OCI-LY1 (cell line): ENCODE measurements at regions not wholly inside any gene's neighbourhood (a gene's known extent, or its start where the extent isn't known, plus 50 kb on each side); places are given as distances from the start of the nearest gene placed in this dataset.
A peak's percentile ranks its signal among the peaks of the same experiment; 100 is the strongest.

ENCODE experiments used
- H2AFZ ChIP-seq: fragments of 200-600 bp; sonication (generic), shearing (Covaris generic); 2 replicates; pipeline ENCODE4 v1.6.0; 2014; ENCODE audit warnings: antibody characterized with exemption, mild to moderate bottlenecking, low read length
- H3F3A ChIP-seq: fragments of 200-600 bp; sonication (generic), shearing (Covaris generic); 2 replicates; pipeline ENCODE4 v1.6.0; 2014; ENCODE audit warnings: mild to moderate bottlenecking, antibody characterized with exemption, low read length, moderate library complexity; ENCODE audit not compliant: insufficient read depth
- H3K27ac ChIP-seq: fragments of 200-600 bp; sonication (generic); 2 replicates; pipeline ENCODE4 v1.5.1; 2014; ENCODE audit warnings: low read length, mixed run types, mild to moderate bottlenecking, low read depth; ENCODE audit not compliant: poor library complexity, severe bottlenecking
- H3K27me3 ChIP-seq: fragments of 200-600 bp; sonication (generic); 2 replicates; pipeline ENCODE4 v1.6.0; 2014; ENCODE audit warnings: antibody characterized with exemption, mild to moderate bottlenecking, low read length, moderate library complexity; ENCODE audit not compliant: insufficient read depth
- H3K36me3 ChIP-seq: fragments of 200-600 bp; sonication (generic); 2 replicates; pipeline ENCODE4 v1.6.1; 2014; ENCODE audit warnings: mild to moderate bottlenecking, antibody characterized with exemption, low read length, moderate library complexity, mixed read lengths; ENCODE audit not compliant: insufficient read depth
- H3K4me1 ChIP-seq: fragments of 200-600 bp; sonication (generic); 2 replicates; pipeline ENCODE4 v1.5.1; 2014; ENCODE audit warnings: mild to moderate bottlenecking, low read length, moderate library complexity; ENCODE audit not compliant: insufficient read depth, severe bottlenecking
- H3K4me2 ChIP-seq: fragments of 200-600 bp; sonication (generic), shearing (Covaris generic); 2 replicates; pipeline ENCODE4 v1.6.1; 2014; ENCODE audit warnings: low read length
- H3K4me3 ChIP-seq: fragments of 200-600 bp; sonication (generic); 2 replicates; pipeline ENCODE4 v1.5.1; 2014; ENCODE audit warnings: low read length, low read depth, mild to moderate bottlenecking, mixed read lengths; ENCODE audit not compliant: poor library complexity, severe bottlenecking
- H3K79me2 ChIP-seq: fragments of 200-600 bp; shearing (Covaris generic); 2 replicates; pipeline ENCODE4 v1.6.1; 2016; ENCODE audit warnings: mixed run types, low read length, mixed read lengths; ENCODE audit not compliant: insufficient read depth
- H3K9ac ChIP-seq: fragments of 200-600 bp; sonication (generic), shearing (Covaris generic); 2 replicates; pipeline ENCODE4 v1.6.1; 2014; ENCODE audit warnings: mild to moderate bottlenecking, low read length, mixed read lengths
- H3K9me2 ChIP-seq: fragments of 200-600 bp; sonication (generic), shearing (Covaris generic); 2 replicates; pipeline ENCODE4 v1.6.1; 2014; ENCODE audit warnings: low read depth, mild to moderate bottlenecking, low read length, mixed read lengths
- H3K9me3 ChIP-seq: fragments of 200-600 bp; shearing (Covaris generic); 2 replicates; pipeline ENCODE4 v1.6.1; 2014; ENCODE audit warnings: low read length, mixed read lengths
- H4K20me1 ChIP-seq: fragments of 200-600 bp; sonication (generic), shearing (Covaris generic); 2 replicates; pipeline ENCODE4 v1.6.0; 2016; ENCODE audit warnings: mild to moderate bottlenecking, low read length; ENCODE audit not compliant: insufficient read depth
- EZH2 ChIP-seq: fragments of 200-600 bp; sonication (generic), shearing (Covaris generic); IDR thresholded peaks from 2 replicates; pipeline ENCODE4 v1.8.0; 2017; ENCODE audit warnings: borderline replicate concordance, mixed run types, mild to moderate bottlenecking, antibody characterized with exemption, low read length, moderate library complexity, mixed read lengths
- TF ChIP-seq, protein P1 (sequence below): fragments of 200-600 bp; sonication (generic), shearing (Covaris generic); IDR thresholded peaks from 2 replicates; pipeline ENCODE4 v1.5.1; 2017; ENCODE audit warnings: mild to moderate bottlenecking, antibody characterized with exemption, low read length, moderate library complexity, mixed read lengths

- no peak overlapping the region for H3K27ac ChIP-seq
- no peak overlapping the region for H2AFZ ChIP-seq
- H3K4me1 ChIP-seq: no peaks in the 10 kb centered on the region
- no peaks in the 10 kb centered on the region; the same call in 1 of the 2 replicates for H3K9me2 ChIP-seq
- H3K27me3 ChIP-seq: no peaks in the 10 kb centered on the region
- no peak overlapping the region for H3K4me3 ChIP-seq
- H4K20me1 ChIP-seq: no peaks in the 10 kb centered on the region
- no peak for TF ChIP-seq EZH2
- TF ChIP-seq, protein P1, sequence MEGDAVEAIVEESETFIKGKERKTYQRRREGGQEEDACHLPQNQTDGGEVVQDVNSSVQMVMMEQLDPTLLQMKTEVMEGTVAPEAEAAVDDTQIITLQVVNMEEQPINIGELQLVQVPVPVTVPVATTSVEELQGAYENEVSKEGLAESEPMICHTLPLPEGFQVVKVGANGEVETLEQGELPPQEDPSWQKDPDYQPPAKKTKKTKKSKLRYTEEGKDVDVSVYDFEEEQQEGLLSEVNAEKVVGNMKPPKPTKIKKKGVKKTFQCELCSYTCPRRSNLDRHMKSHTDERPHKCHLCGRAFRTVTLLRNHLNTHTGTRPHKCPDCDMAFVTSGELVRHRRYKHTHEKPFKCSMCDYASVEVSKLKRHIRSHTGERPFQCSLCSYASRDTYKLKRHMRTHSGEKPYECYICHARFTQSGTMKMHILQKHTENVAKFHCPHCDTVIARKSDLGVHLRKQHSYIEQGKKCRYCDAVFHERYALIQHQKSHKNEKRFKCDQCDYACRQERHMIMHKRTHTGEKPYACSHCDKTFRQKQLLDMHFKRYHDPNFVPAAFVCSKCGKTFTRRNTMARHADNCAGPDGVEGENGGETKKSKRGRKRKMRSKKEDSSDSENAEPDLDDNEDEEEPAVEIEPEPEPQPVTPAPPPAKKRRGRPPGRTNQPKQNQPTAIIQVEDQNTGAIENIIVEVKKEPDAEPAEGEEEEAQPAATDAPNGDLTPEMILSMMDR: no peak
- no peak overlapping the region for H3K4me2 ChIP-seq
- H3K36me3 ChIP-seq: no peaks in the 10 kb centered on the region
- no peaks in the 10 kb centered on the region for H3F3A ChIP-seq
- H3K9me3 ChIP-seq: 0 out of 2 replicates have a peak, but pooled peaks cover 4% of the 10 kb centered on the region
- no peak overlapping the region for H3K9ac ChIP-seq
- no peaks in the 10 kb centered on the region for H3K79me2 ChIP-seq
These were observed 1241.7 kb upstream of the ADGRB3 start for GRCh38 chr6:67393356-67393755.

DNA sequence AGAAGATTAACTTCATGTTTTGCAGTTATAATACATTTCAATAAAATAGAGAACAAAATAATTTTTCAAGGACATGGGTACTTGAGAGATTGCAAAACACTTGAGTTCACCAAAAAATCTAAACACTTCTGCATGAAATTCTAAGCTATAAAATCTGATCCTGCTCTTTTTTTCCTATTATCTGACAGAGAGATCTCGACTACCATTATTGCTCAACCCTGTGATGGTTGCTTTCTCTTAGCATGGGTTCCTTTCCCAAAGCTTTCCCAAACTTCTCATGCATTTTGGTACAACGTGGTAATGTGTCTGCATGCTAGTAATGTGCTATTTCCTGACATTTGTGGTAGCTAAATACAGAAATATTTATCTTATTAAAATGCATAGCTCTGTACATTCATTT, 1243.1 kb upstream of the ADGRB3 start:
- H2AFZ ChIP-seq: peak overlapping the region; percentile 74; the same call in 1 of the 2 replicates
- no peak overlapping the region for H3K9ac ChIP-seq
- no peaks in the 10 kb centered on the region for H3F3A ChIP-seq
- H3K4me3 ChIP-seq: no peak overlapping the region
- no peaks in the 10 kb centered on the region for H4K20me1 ChIP-seq
- no peaks in the 10 kb centered on the region for H3K36me3 ChIP-seq
- no peaks in the 10 kb centered on the region for H3K27me3 ChIP-seq
- H3K4me2 ChIP-seq: no peak overlapping the region
- H3K4me1 ChIP-seq: no peaks in the 10 kb centered on the region
- no peak overlapping the region for H3K27ac ChIP-seq
- no peak for TF ChIP-seq EZH2
- TF ChIP-seq, protein P1: no peak
- H3K79me2 ChIP-seq: no peaks in the 10 kb centered on the region
- H3K9me3 ChIP-seq: 0 out of 2 replicates have a peak, but pooled peaks cover 4% of the 10 kb centered on the region
- H3K9me2 ChIP-seq: no peaks in the 10 kb centered on the region; the same call in 1 of the 2 replicates

- no peak overlapping the region for H3K27ac ChIP-seq
- no peaks in the 10 kb centered on the region for H3K36me3 ChIP-seq
- H3K9ac ChIP-seq: no peak overlapping the region
- H3K4me1 ChIP-seq: no peaks in the 10 kb centered on the region
- no peak overlapping the region for H3K4me3 ChIP-seq
- no peaks in the 10 kb centered on the region for H3K9me2 ChIP-seq
- H3K9me3 ChIP-seq: no peaks in the 10 kb centered on the region
- H3K27me3 ChIP-seq: no peaks in the 10 kb centered on the region
- H4K20me1 ChIP-seq: no peaks in the 10 kb centered on the region
- H2AFZ ChIP-seq: 0 out of 2 replicates have a peak overlapping the region, but pooled peaks have one; percentile 1
- H3F3A ChIP-seq: no peaks in the 10 kb centered on the region
- no peak for TF ChIP-seq EZH2
- TF ChIP-seq, protein P1: no peak
- H3K79me2 ChIP-seq: no peaks in the 10 kb centered on the region
- H3K4me2 ChIP-seq: no peak overlapping the region
These were observed 1265.4 kb upstream of the ADGRB3 start for GRCh38 chr6:67369679-67370078.
